ENCODE measurements at regions not wholly inside any gene's neighbourhood (a gene's known extent, or its start where the extent isn't known, plus 50 kb on each side); places are given as distances from the start of the nearest gene placed in this dataset.

- no peak for TF ChIP-seq IRF5 (IDR thresholded peaks at IDR 0.05; ENCODE audit: borderline replicate concordance)
- no peak for TF ChIP-seq BMI1 (IDR thresholded peaks at IDR 0.05; ENCODE audit: borderline replicate concordance)
- TF ChIP-seq LARP7 (IDR thresholded peaks at IDR 0.05) = no peak
- TF ChIP-seq IRF4 (IDR thresholded peaks at IDR 0.05; ENCODE audit: low read depth, low read length) = no peak
These were observed 917.0 kb downstream of the MAT2B start (continued) for GRCh38 chr5:164422400-164422799.

- ChIA-PET RAD21 (ENCODE audit: unreplicated experiment) (no interaction called here), SMC1A (ENCODE audit: uncharacterized antibody, unreplicated experiment) (interaction anchor here (1.2 kb wide), 1 partner anchor 45 kb away, joined by 3 read pairs; no protein-coding TSS in a partner anchor), POLR2A (no interaction called here), CTCF (no interaction called here)
- no peak overlapping the region for H3K9ac ChIP-seq (ENCODE audit: control insufficient read depth, insufficient read depth, low read length)
- no peak overlapping the region for H3K4me3 ChIP-seq
- no peaks in the 10 kb centered on the region for H3K27me3 ChIP-seq (replicated peaks in 1 of 2; ENCODE audit: control insufficient read depth in 2 of 2, insufficient read depth in 2 of 2, low read length in 1 of 2)
- no TSS peak for BruUV-seq (replicated peaks)
- H2AFZ ChIP-seq (ENCODE audit: control insufficient read depth, low read depth, low read length) = no peak overlapping the region
- no peaks in the 10 kb centered on the region for H3K9me3 ChIP-seq (replicated peaks; ENCODE audit: control insufficient read depth, insufficient read depth, low read length)
- no peak overlapping the region for H3K4me2 ChIP-seq (ENCODE audit: control insufficient read depth, insufficient read depth)
- no peaks in the 10 kb centered on the region for H3K79me2 ChIP-seq (ENCODE audit: control insufficient read depth, insufficient read depth, low read length)
- in situ Hi-C loops (cut with MboI) (no loop called here), intact Hi-C loops (cut with micrococcal nuclease; ENCODE audit: unreplicated experiment) (no loop called here)
- DNase-seq (ENCODE audit: low read depth, low spot score) = no peak
- WGBS (ENCODE audit: insufficient coverage, insufficient replicate concordance, low lambda C conversion rate, missing lambda C conversion rate) = 25% methylated on average over 4 of the region's 4 CpGs
- no peak for FAIRE-seq
- H3K36me3 ChIP-seq (ENCODE audit: control insufficient read depth in 2 of 2, insufficient read depth in 2 of 2, low read length in 1 of 2) = no peaks in the 10 kb centered on the region
- ATAC-seq = no peak
- no peaks in the 10 kb centered on the region for H4K20me1 ChIP-seq (ENCODE audit: control insufficient read depth, insufficient read depth)
- H3K4me1 ChIP-seq (ENCODE audit: control insufficient read depth, insufficient read depth, low read length) = no peaks in the 10 kb centered on the region
- no peak overlapping the region for H3K27ac ChIP-seq (ENCODE audit: control insufficient read depth, insufficient read depth)
- no peak for TF ChIP-seq SPI1 (IDR thresholded peaks at IDR 0.05; ENCODE audit: borderline replicate concordance, insufficient read depth, low read depth, low read length)
These were observed 926.4 kb downstream of the MAT2B start for GRCh38 chr5:164431634-164432304.

Measured in GM12878 (cell line).